CD14-positive monocyte (primary cell): ENCODE measurements at regions not wholly inside any gene's neighbourhood (a gene's known extent, or its start where the extent isn't known, plus 50 kb on each side); places are given as distances from the start of the nearest gene placed in this dataset.

Source experiments
- DNase-seq, 3 donors: peaks; one replicate each; pipeline ENCODE4 v3.0.0-alpha.2; 2011 to 2022
- H2AFZ ChIP-seq: 2 replicates; pipeline ENCODE4 v1.6.0; 2012; ENCODE audit warnings: mild to moderate bottlenecking, low read depth, low read length, inconsistent platforms; ENCODE audit not compliant: insufficient read depth, poor library complexity, severe bottlenecking
- H3K27ac ChIP-seq, 2 donors: 1 replicate in 1 of 2; 2 replicates in 1 of 2; pipeline ENCODE4 v1.5.1; 2012 to 2013; ENCODE audit warnings: low read length in 2 of 2, control low read depth in 1 of 2, inconsistent platforms in 1 of 2, low read depth in 1 of 2, mild to moderate bottlenecking in 1 of 2
- H3K27me3 ChIP-seq, 2 donors: one replicate each; pipeline versions ENCODE4 v1.6.0 to v1.6.1; 2011 to 2013; ENCODE audit warnings: low read length in 2 of 2; ENCODE audit not compliant: control insufficient read depth in 2 of 2, insufficient read depth in 2 of 2
- H3K36me3 ChIP-seq, 2 donors: replicated peaks in 1 of 2; 1 replicate in 1 of 2; 2 replicates in 1 of 2; pipeline versions ENCODE4 v1.5.1 to v1.6.1; 2012 to 2013; ENCODE audit warnings: low read length in 2 of 2, control low read depth in 1 of 2, inconsistent platforms in 1 of 2, mild to moderate bottlenecking in 1 of 2; ENCODE audit not compliant: insufficient read depth in 2 of 2, control insufficient read depth in 1 of 2
- H3K4me1 ChIP-seq, 2 donors: 1 replicate in 1 of 2; 2 replicates in 1 of 2; pipeline versions ENCODE4 v1.5.1 to v1.6.1; 2012 to 2013; ENCODE audit warnings: low read length in 2 of 2, control low read depth in 1 of 2, inconsistent platforms in 1 of 2, mild to moderate bottlenecking in 1 of 2, moderate library complexity in 1 of 2; ENCODE audit not compliant: insufficient read depth in 2 of 2, control insufficient read depth in 1 of 2
- H3K4me2 ChIP-seq: replicated peaks from 2 replicates; pipeline ENCODE3; 2012; ENCODE audit warnings: low read length, moderate library complexity, mild to moderate bottlenecking; ENCODE audit not compliant: poor library complexity, severe bottlenecking; ENCODE audit errors: extremely low read depth
- H3K4me3 ChIP-seq, 3 experiments: fragments of 200-600 bp in 1 of 3; sonication (generic) in 1 of 3; replicated peaks in 1 of 3; 1 replicate in 2 of 3; 2 replicates in 1 of 3; pipeline ENCODE4 v1.5.1; 2011 to 2013; ENCODE audit warnings: low read length in 3 of 3, mild to moderate bottlenecking in 3 of 3, control low read depth in 2 of 3, low read depth in 2 of 3, inconsistent platforms in 1 of 3, moderate library complexity in 1 of 3
- H3K79me2 ChIP-seq: 2 replicates; pipeline ENCODE4 v1.6.0; 2012; ENCODE audit warnings: mild to moderate bottlenecking, control low read depth, inconsistent platforms, low read length, moderate library complexity; ENCODE audit not compliant: insufficient read depth
- H3K9ac ChIP-seq: 2 replicates; pipeline ENCODE4 v1.6.0; 2017; ENCODE audit warnings: low read length, mild to moderate bottlenecking; ENCODE audit not compliant: insufficient read depth, poor library complexity, severe bottlenecking
- H3K9me3 ChIP-seq, 2 donors: replicated peaks in 1 of 2; 1 replicate in 1 of 2; 2 replicates in 1 of 2; pipeline versions ENCODE4 v1.5.1 to v1.6.1; 2012 to 2013; ENCODE audit warnings: low read length in 2 of 2, control low read depth in 1 of 2; ENCODE audit not compliant: control insufficient read depth in 1 of 2, insufficient read depth in 1 of 2
- H4K20me1 ChIP-seq: 2 replicates; pipeline ENCODE4 v1.6.0; 2012; ENCODE audit warnings: mild to moderate bottlenecking, low read length, control low read depth, moderate library complexity; ENCODE audit not compliant: insufficient read depth
- H3K27ac Mint-ChIP-seq, 7 donors: one replicate each; pipeline ENCODE4 v1.8.0; 2020; ENCODE audit warnings: mild to moderate bottlenecking in 7 of 7, mixed read lengths in 7 of 7, moderate library complexity in 6 of 7, inconsistent platforms in 2 of 7
- H3K27me3 Mint-ChIP-seq, 3 donors: one replicate each; pipeline ENCODE4 v1.8.0; 2021 to 2022; ENCODE audit warnings: low read depth in 3 of 3, mild to moderate bottlenecking in 3 of 3, mixed read lengths in 3 of 3, moderate library complexity in 3 of 3, inconsistent platforms in 1 of 3
- H3K36me3 Mint-ChIP-seq, 2 donors: one replicate each; pipeline ENCODE4 v1.8.0; 2020; ENCODE audit warnings: mixed read lengths in 2 of 2, inconsistent platforms in 1 of 2, mild to moderate bottlenecking in 1 of 2
- H3K4me1 Mint-ChIP-seq: one replicate; pipeline ENCODE4 v1.8.0; 2020; ENCODE audit warnings: mild to moderate bottlenecking, mixed read lengths
- H3K4me3 Mint-ChIP-seq, 2 donors: one replicate each; pipeline ENCODE4 v1.8.0; 2020; ENCODE audit warnings: mild to moderate bottlenecking in 2 of 2, mixed read lengths in 2 of 2, moderate library complexity in 1 of 2
- H3K9me3 Mint-ChIP-seq, 7 donors: one replicate each; pipeline ENCODE4 v1.8.0; 2020 to 2022; ENCODE audit warnings: mixed read lengths in 7 of 7, mild to moderate bottlenecking in 6 of 7, moderate library complexity in 6 of 7, inconsistent platforms in 2 of 7
- WGBS: methylation state at CpG from one replicate; pipeline ENCODE4 v1.1.5; 2013; ENCODE audit warnings: missing lambda C conversion rate; ENCODE audit not compliant: insufficient coverage; 5-methylcytosine and 5-hydroxymethylcytosine counted together
- intact Hi-C, 2 donors: fragments of 100-400 bp; cut with micrococcal nuclease; formaldehyde crosslinking; loops; one replicate each; pipeline versions ENCODE4 v1.15.0 to v1.15.1; 2023
- TF ChIP-seq, protein P1 (sequence below): fragments of 200-600 bp; IDR thresholded peaks from one replicate; pipeline ENCODE4 v1.8.0; 2022; ENCODE audit warnings: antibody characterized with exemption, mild to moderate bottlenecking

GRCh38 chr7:119436882-119437281 is 836.1 kb upstream of the KCND2 start:
- no peak for DNase-seq
- Histone ChIP-seq H3K79me2 (no peaks in the 10 kb centered on the region), H3K9me3 (peaks cover 0 to 3% of the 10 kb centered on the region in 2 donors), H3K36me3 (no peaks in the 10 kb centered on the region), H3K4me2 (no peak overlapping the region), H3K27me3 (no peaks in the 10 kb centered on the region), H2AFZ (no peak overlapping the region), H3K27ac (no peak overlapping the region), H3K4me3 (no peak overlapping the region), H4K20me1 (no peaks in the 10 kb centered on the region), H3K4me1 (no peaks in the 10 kb centered on the region), H3K9ac (no peak overlapping the region)
- WGBS, result no CpG with 5 or more reads among the region's 2 CpGs
- TF ChIP-seq, protein P1, sequence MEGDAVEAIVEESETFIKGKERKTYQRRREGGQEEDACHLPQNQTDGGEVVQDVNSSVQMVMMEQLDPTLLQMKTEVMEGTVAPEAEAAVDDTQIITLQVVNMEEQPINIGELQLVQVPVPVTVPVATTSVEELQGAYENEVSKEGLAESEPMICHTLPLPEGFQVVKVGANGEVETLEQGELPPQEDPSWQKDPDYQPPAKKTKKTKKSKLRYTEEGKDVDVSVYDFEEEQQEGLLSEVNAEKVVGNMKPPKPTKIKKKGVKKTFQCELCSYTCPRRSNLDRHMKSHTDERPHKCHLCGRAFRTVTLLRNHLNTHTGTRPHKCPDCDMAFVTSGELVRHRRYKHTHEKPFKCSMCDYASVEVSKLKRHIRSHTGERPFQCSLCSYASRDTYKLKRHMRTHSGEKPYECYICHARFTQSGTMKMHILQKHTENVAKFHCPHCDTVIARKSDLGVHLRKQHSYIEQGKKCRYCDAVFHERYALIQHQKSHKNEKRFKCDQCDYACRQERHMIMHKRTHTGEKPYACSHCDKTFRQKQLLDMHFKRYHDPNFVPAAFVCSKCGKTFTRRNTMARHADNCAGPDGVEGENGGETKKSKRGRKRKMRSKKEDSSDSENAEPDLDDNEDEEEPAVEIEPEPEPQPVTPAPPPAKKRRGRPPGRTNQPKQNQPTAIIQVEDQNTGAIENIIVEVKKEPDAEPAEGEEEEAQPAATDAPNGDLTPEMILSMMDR, result no peak
- Mint-ChIP-seq H3K27ac (no peak overlapping the region), H3K4me3 (no peak overlapping the region), H3K9me3 (peaks cover 0 to 9% (median 3%) of the 10 kb centered on the region in 7 donors), H3K27me3 (no peaks in the 10 kb centered on the region), H3K36me3 (no peaks in the 10 kb centered on the region), H3K4me1 (no peaks in the 10 kb centered on the region)
- intact Hi-C loops, result no loop called here

DNA sequence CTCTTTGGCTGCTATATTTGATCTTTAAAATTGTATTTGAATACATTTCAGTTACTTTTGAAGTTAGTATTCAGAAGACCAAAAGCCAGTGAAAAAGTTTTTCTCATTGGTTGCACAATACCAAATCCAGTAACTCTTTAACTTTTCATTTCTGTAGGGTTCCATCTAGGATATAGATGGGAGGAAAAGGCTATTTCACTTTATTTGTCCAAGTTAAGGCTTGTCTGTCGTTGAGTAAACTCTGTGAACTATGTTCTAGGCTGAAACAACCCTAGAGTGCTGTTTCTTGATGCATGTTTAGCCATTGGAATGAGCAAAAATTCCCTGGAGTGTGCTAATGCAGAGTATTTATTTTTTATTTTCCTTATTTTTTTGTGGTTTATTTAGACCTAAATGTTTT is 834.7 kb upstream of the KCND2 start:
- H3K27ac ChIP-seq, result no peak overlapping the region
- H3K9me3 ChIP-seq, result peaks cover 0 to 3% of the 10 kb centered on the region in 2 donors
- no peaks in the 10 kb centered on the region for H4K20me1 ChIP-seq
- no peaks in the 10 kb centered on the region for H3K79me2 ChIP-seq
- H3K27ac Mint-ChIP-seq, result no peak overlapping the region
- no peak overlapping the region for H3K4me3 ChIP-seq
- H2AFZ ChIP-seq, result no peak overlapping the region
- 10% methylated on average over 1 of the region's 1 CpG for WGBS
- no peaks in the 10 kb centered on the region for H3K36me3 ChIP-seq
- no peaks in the 10 kb centered on the region for H3K4me1 Mint-ChIP-seq
- no peak overlapping the region for H3K9ac ChIP-seq
- H3K36me3 Mint-ChIP-seq, result no peaks in the 10 kb centered on the region
- H3K27me3 ChIP-seq, result no peaks in the 10 kb centered on the region
- H3K4me2 ChIP-seq, result no peak overlapping the region
- DNase-seq, result no peak
- H3K9me3 Mint-ChIP-seq, result peaks cover 0 to 9% (median 3%) of the 10 kb centered on the region in 7 donors
- no peaks in the 10 kb centered on the region for H3K4me1 ChIP-seq
- no peaks in the 10 kb centered on the region for H3K27me3 Mint-ChIP-seq
- TF ChIP-seq, protein P1, result no peak
- intact Hi-C loops, result no loop called here
- H3K4me3 Mint-ChIP-seq, result no peak overlapping the region
